Breast epithelium (tissue), 4 donors: ENCODE measurements at regions not wholly inside any gene's neighbourhood (a gene's known extent, or its start where the extent isn't known, plus 50 kb on each side); places are given as distances from the start of the nearest gene placed in this dataset.

ENCODE experiments used
- DNase-seq, 2 donors: peaks; one replicate each; pipeline ENCODE4 v3.0.0-alpha.2; 2019; ENCODE audit warnings: low spot score in 2 of 2
- H3K27ac ChIP-seq, 2 donors: fragments of 200-600 bp; sonication (generic) in 1 of 2; one replicate each; pipeline ENCODE4 v1.5.1; 2016 to 2019; ENCODE audit warnings: mild to moderate bottlenecking in 1 of 2
- H3K27me3 ChIP-seq, 2 donors: fragments of 200-600 bp; sonication (generic) in 1 of 2; one replicate each; pipeline versions ENCODE4 v1.5.1 to v1.6.0; 2017 to 2019; ENCODE audit warnings: control low read depth in 1 of 2, mild to moderate bottlenecking in 1 of 2
- H3K36me3 ChIP-seq: fragments of 200-600 bp; one replicate; pipeline ENCODE4 v1.5.1; 2019
- H3K4me1 ChIP-seq, 2 donors: fragments of 200-600 bp; sonication (generic); one replicate each; pipeline ENCODE4 v1.5.1; 2016 to 2019; ENCODE audit warnings: control low read depth in 1 of 2
- H3K4me3 ChIP-seq, 3 donors: fragments of 200-600 bp; sonication (generic); 1 replicate in 2 of 3; 2 replicates in 1 of 3; pipeline ENCODE4 v1.5.1; 2016 to 2019; ENCODE audit warnings: mild to moderate bottlenecking in 3 of 3, moderate library complexity in 2 of 3
- H3K9me3 ChIP-seq, 2 donors: fragments of 200-600 bp; sonication (generic) in 1 of 2; one replicate each; pipeline ENCODE4 v1.5.1; 2016 to 2019; ENCODE audit warnings: control low read depth in 1 of 2
- CTCF ChIP-seq, 3 donors: fragments of 450-650 bp; IDR thresholded peaks; one replicate each; pipeline ENCODE4 v1.5.1; 2016 to 2017; ENCODE audit warnings: antibody characterized with exemption in 3 of 3, mild to moderate bottlenecking in 3 of 3, moderate library complexity in 3 of 3
- POLR2A ChIP-seq: fragments of 450-650 bp; IDR thresholded peaks from one replicate; pipeline ENCODE4 v1.6.1; 2016; ENCODE audit warnings: antibody characterized with exemption, mild to moderate bottlenecking, moderate library complexity
- POLR2AphosphoS5 ChIP-seq, 3 donors: sonication (generic); formaldehyde crosslinking; IDR thresholded peaks; one replicate each; pipeline ENCODE4 v1.6.1; 2017; ENCODE audit warnings: antibody characterized with exemption in 3 of 3
- intact Hi-C: fragments of 100-400 bp; cut with DNase I; formaldehyde crosslinking; loops from one replicate; pipeline ENCODE4 v1.15.1; 2023; ENCODE audit warnings: low total_unique reads

DNA sequence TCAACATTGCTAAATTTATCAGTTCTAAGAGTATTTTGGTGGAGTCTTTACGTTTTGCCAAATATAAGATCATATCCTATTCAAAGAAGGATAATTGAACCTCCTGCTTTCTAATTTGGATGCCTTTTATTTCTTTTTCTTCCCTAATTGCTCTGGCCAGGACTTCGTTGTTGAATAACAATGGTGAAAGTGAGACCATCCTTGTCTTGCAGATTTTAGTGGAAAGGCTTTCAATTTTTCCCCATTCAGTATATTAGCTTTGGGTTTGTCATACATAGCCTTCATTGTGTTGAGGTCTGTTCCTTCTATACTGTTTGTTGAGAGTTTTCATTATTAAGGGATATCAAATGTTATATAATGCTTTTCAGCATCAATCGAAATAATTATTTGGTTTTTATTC is 1974.2 kb upstream of the ACO1 start:
- TF ChIP-seq POLR2AphosphoS5 (IDR thresholded peaks at IDR 0.05) (no peak), POLR2A (no peak), CTCF (IDR thresholded peaks at IDR 0.05) (no peak)
- H3K36me3 ChIP-seq: no peaks in the 10 kb centered on the region
- no peaks in the 10 kb centered on the region for H3K4me1 ChIP-seq
- peaks cover 0 to 28% of the 10 kb centered on the region in 2 donors for H3K9me3 ChIP-seq
- no peak overlapping the region for H3K27ac ChIP-seq
- intact Hi-C loops: no loop called here
- DNase-seq: no peak
- no peak overlapping the region for H3K4me3 ChIP-seq
- H3K27me3 ChIP-seq: no peaks in the 10 kb centered on the region

GRCh38 chr9:30411571-30411970 is 1972.9 kb upstream of the ACO1 start:
- Histone ChIP-seq H3K36me3 (no peaks in the 10 kb centered on the region), H3K27me3 (no peaks in the 10 kb centered on the region), H3K27ac (no peak overlapping the region), H3K9me3 (peaks cover 0 to 29% of the 10 kb centered on the region in 2 donors), H3K4me1 (no peaks in the 10 kb centered on the region), H3K4me3 (no peak overlapping the region)
- intact Hi-C loops: no loop called here
- TF ChIP-seq CTCF (IDR thresholded peaks at IDR 0.05) (no peak), POLR2A (no peak), POLR2AphosphoS5 (IDR thresholded peaks at IDR 0.05) (no peak)
- DNase-seq: no peak

GRCh38 chr9:30459156-30459555 is 1925.3 kb upstream of the ACO1 start:
- H3K27me3 ChIP-seq: no peaks in the 10 kb centered on the region
- no peaks in the 10 kb centered on the region for H3K36me3 ChIP-seq
- H3K4me1 ChIP-seq: no peaks in the 10 kb centered on the region
- no peak overlapping the region for H3K27ac ChIP-seq
- intact Hi-C loops: no loop called here
- DNase-seq: no peak
- no peak for TF ChIP-seq POLR2A
- TF ChIP-seq POLR2AphosphoS5 (IDR thresholded peaks at IDR 0.05): no peak
- no peak for TF ChIP-seq CTCF (IDR thresholded peaks at IDR 0.05)
- no peak overlapping the region for H3K4me3 ChIP-seq
- H3K9me3 ChIP-seq: no peaks in the 10 kb centered on the region

- no peaks in the 10 kb centered on the region for H3K9me3 ChIP-seq
- no peak overlapping the region for H3K27ac ChIP-seq
- H3K36me3 ChIP-seq: no peaks in the 10 kb centered on the region
- no peak for TF ChIP-seq POLR2AphosphoS5 (IDR thresholded peaks at IDR 0.05)
- no peak for TF ChIP-seq CTCF (IDR thresholded peaks at IDR 0.05)
- TF ChIP-seq POLR2A: no peak
- H3K4me1 ChIP-seq: no peaks in the 10 kb centered on the region
- H3K4me3 ChIP-seq: no peak overlapping the region
- intact Hi-C loops: no loop called here
- H3K27me3 ChIP-seq: no peaks in the 10 kb centered on the region
- no peak for DNase-seq
Measured at GRCh38 chr9:30476826-30477225, 1907.6 kb upstream of the ACO1 start.

DNA sequence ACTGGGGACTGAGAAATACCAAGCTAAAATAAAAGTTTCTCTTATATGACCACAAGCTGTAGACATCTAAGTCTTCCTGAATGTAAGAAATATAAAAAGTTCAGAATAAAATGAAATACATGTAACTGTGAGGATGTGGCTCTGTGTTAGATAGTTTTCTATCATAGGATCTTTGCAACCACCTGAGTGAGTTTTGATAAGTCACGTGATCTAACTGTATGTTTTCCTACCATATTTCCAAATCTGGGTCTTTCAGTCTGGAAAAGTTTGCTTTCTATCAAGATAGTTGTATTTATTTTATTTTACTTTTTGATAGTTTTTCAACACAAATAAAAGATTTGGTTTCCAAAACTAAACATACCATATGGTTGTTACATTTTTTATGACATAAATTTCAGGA is 1905.8 kb upstream of the ACO1 start:
- no peaks in the 10 kb centered on the region for H3K36me3 ChIP-seq
- no peak overlapping the region for H3K4me3 ChIP-seq
- TF ChIP-seq POLR2AphosphoS5 (IDR thresholded peaks at IDR 0.05): no peak
- TF ChIP-seq POLR2A: no peak
- TF ChIP-seq CTCF (IDR thresholded peaks at IDR 0.05): no peak
- no peaks in the 10 kb centered on the region for H3K27me3 ChIP-seq
- DNase-seq: no peak
- no peaks in the 10 kb centered on the region for H3K9me3 ChIP-seq
- intact Hi-C loops: no loop called here
- no peaks in the 10 kb centered on the region for H3K4me1 ChIP-seq
- H3K27ac ChIP-seq: no peak overlapping the region
